HG03457 (cell line): ENCODE measurements at regions not wholly inside any gene's neighbourhood (a gene's known extent, or its start where the extent isn't known, plus 50 kb on each side); places are given as distances from the start of the nearest gene placed in this dataset.

Experiments used
- ATAC-seq: cut with Tn5 transposase; IDR thresholded peaks from one replicate; pipeline ENCODE4 v1.9.1; 2021; ENCODE audit warnings: moderate number of reproducible peaks; ENCODE audit not compliant: unreplicated experiment

DNA sequence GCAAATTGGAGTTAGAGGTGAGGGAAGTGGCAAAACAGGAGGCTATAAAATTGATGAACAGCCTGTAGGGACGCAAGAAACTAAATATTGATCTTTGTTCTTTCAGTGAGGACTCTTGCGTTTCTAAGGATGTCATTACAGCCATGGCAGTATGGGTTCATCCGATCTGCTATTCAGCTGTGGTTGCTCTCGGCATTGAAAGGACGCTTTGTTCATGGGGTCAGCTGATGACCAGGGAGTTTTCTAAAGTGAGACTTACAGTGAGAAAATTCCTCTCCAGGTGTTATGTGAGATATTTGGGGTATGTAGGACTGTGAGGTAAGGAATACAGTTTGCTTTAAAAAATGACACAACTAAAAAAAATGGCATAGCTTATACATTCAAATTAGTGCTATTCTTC lies 52.7 kb upstream of the PELI1 start:
- ATAC-seq: no peak

DNA sequence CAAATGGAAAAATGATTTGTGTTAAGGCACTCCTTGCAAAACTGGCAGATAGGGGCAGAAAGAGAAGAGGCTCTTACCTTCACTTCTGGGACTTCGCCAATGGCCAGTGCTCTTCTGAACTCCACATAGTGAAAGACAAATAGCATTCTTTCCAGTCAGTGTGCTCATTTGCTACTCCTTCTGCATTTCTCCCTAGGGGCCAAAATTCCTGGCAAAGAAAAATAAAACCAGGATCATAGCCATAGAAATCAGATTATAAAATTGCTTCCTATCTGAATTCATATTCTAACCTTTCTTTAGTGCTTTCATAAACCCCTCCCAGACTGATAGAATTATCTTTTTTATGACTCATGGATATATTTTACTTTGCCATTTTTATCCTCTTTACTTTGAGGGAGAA lies 56.9 kb upstream of the PELI1 start:
- no peak for ATAC-seq

DNA sequence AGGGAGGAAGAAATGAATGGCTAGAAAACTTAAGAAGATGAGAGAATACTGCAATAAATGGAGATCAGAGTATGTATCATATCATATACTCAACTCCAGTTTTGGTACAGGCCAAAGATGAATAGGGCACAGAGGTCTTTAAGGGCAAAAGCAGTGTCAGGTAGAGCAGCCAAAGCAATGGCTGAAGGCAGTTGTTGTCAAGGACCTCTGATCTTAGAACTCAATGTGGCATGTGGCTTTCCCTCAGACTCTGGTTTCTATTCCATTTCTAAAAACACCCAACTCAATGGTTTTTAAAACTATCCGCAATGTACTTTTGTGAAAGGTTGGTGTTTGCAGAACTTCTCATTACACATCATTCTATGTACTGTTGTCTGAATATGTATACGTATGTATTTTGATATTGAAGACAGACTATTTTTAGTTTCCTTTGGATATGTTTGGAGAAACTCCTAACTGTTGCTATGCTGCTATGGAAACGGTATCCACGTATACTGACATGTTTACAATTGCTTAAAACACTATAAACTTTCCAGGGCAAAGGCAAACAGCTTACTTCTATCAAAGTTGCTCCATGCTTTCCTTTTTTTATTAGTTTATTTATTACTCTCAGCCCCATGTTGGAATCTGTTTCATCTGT lies 58.1 kb upstream of the PELI1 start:
- no peak for ATAC-seq

DNA sequence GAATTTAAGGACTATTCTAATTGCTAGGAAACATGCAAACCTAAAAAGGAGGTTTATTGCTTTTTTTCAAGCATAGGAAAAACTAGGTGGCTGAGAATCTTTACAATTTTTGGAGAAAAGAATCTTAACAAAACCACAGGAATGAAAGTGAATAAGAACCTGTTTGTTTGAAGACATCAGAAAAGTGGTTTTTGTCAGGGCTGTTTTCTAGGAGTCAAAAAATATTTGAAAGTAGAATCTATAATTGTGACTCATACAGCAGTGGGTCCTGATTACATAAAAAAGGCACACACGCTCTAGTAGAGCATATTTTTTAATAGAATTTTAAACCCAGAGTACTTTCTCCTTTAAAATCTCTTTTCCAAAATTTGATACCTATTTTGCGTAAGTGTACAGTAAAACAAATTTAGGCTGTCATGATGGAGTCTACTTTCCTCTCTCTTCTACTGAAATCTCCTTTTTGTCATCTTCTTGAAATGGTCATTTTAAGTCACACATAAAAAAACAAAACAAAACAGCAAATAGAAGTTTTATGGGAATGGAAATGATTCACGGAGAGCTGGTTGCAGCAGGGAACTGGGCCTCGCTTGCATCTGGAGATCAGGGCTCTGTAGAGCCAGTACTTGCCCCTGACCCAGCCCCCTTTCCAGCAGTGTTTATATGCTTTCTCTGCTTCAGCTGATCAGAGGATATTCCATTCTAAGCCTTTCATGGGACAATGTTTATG lies 59.1 kb upstream of the PELI1 start:
- no peak for ATAC-seq

DNA sequence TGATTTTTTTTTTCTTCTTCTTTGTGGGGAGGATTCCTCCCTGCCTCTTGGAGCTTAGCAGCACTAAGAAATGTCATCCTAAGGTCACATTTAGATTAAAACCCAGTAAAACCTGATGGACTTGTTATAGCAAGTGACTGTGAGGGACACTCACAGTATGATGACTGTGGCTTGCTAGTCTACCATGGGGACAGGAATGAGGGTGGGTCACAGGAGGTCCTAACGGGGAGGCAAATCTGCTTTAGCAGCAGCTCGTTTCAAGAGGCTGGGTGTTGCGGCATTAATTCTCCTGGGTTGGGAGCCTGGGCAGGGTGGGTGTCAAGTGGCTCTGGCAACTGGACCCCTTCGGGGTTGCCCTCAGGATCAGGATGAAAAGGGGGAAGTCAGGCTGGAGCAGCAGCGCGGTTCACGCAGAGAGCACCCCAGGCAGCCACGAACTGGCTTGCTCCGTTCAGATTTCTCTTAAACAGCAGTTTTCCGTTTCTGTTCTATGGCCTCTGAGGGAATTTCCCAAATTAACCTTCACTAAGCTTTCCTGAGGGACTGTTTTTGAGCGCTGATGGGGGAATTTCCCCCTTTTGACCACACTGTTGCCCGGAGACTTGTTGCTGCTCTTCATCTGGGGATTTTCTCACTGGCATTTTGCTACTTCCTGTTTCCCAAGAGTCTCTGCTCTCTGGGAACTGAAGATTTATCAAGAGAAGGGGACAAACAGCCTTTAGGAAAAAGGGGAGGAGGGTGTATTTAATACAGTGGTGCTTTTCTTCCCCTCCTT lies 59.8 kb upstream of the PELI1 start:
- peak; percentile 69 for ATAC-seq

DNA sequence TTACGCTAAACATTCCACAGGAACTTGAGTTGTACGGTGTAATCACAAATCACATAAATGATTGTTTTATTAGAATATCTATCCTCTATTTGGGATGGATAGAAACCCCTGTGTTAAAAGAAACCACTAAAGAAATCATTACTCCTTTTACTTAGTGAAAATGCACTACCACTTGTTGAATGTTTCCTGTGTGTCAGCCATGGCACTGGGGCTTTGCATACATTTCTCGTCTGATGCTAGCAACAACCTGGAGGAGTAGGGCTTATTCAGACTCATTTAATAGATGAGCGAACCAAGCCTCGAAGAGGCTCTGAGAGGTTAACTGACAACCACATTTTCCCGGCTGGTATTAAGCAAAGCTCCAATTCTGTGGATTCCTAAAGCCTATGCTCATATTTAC lies 60.5 kb upstream of the PELI1 start:
- ATAC-seq: no peak

DNA sequence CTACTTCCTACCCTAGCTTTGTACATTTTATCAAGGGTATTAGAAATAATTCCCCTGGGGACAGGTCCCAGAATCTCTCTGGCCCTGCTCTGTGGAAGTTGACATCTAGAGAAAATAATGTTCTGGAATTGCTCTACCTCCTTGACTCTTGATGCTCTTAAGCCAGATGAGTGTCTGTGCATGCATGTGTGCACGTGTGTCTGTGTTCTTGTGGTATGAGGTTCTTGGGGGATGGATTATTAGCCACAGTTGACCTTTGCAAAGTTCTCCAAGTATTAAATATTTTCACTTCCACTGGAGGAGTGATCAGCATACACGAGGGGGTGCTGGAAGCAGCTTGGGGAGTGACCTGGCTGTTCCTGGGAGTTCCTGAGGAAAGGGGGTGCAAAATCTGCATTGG lies 61.2 kb upstream of the PELI1 start:
- no peak for ATAC-seq

DNA sequence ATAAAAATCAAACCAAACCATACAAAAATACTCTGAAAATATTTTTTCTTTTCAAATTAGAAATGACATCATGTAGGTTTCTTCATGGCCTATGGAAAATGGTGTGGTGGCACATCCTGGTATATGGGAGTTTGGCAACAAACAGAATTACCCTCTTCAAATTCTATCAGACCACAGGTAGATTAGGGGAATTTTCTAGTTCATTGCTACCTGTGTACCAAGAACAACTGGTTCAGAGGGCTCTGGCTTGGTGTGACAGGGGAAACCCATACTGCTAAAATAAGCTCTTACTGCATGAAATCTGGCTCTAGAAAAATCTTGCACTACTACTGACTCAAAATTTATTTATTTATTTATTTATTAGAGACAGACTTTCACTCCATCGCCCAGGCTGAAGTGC lies 63.4 kb upstream of the PELI1 start:
- ATAC-seq: no peak

DNA sequence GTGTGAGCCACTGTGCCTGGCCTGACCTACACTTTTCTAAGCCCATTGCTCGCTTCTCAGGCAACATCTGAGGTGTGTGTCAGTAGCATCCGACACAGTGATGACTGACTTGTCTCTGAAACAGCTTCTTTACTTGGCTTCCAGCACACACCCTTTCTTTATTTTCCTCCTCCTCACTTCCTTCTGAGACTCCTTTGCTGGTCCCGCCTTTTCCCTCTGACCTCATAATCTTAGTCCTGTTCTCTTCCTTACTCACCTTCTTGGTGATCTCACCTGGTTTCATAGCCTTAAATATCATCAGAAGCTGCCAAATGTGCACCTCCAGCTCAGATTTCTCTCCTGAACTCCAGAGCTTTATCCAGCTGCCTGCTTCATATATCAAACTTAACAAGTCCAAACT lies 66.6 kb upstream of the PELI1 start:
- no peak for ATAC-seq

DNA sequence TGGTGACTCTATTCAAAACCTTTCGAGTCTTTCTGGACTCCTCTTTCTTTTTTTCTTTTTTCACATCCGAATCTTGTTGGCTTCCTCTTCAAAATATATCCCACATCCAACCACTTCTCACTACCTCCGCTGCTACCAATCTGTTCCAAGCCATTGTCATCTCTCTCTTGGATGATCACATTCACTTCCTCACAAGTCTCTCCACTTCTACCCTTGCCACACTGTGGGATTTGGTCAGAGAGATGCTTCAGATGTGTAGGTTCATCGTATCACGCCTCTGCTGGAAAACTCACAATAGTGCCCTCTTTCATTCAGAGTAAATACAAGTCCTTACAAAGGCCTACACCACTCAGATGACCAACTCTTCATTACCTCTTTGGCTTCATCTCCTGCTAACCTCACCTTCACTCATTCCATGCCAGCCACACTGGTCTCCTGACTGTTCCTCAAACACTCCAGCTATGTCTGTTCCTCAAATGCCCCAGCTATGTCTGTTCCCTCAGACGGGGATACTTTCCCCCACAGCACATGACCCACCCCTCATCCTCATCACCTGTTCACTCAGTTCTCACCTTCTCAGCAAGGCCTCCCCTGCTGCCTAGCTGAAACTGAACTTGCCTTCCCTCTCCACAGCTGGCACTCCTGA lies 67.2 kb upstream of the PELI1 start:
- no peak for ATAC-seq

DNA sequence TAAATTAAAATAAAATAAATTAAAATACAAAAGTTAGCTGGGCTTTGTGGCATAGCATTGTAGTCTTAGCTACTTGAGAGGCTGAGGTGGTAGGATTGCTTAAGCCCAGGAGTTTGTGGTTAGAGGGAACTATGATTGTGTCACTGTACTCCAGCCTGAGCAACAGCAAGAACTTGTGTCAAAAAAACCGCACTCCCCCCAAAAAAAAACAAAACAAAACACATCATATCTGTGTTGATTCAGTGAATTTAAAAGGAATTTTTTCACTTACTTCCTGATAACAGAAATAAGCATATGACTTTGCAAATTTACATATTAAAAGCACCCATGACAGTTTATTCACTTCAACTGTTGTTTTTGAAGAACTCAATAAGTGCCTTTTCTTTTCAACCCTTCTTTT lies 68.1 kb upstream of the PELI1 start:
- ATAC-seq: no peak

DNA sequence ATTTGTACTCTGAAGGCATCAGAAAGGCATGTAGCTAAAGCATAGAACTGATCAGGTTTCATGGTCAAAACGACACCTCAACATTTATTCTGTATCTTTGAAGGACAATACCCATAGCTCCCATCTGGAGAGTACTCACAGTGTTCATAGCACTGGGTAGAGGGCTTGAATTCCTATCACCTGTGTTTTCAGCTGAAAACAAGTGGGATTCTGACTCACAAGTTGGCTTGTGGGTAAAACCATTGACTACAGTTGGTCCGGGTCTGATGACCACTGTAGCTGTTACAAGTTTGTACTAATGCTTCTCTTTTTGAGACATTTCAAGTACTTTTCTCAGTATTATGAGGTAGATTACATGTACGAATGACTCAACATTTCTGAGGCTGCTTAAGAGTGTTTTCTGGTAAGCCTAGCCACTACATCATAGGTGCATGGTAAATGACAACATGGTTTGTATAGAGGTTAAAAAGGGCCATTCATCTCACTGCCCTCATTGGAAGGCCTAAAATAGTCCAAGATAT lies 68.6 kb upstream of the PELI1 start:
- no peak for ATAC-seq

DNA sequence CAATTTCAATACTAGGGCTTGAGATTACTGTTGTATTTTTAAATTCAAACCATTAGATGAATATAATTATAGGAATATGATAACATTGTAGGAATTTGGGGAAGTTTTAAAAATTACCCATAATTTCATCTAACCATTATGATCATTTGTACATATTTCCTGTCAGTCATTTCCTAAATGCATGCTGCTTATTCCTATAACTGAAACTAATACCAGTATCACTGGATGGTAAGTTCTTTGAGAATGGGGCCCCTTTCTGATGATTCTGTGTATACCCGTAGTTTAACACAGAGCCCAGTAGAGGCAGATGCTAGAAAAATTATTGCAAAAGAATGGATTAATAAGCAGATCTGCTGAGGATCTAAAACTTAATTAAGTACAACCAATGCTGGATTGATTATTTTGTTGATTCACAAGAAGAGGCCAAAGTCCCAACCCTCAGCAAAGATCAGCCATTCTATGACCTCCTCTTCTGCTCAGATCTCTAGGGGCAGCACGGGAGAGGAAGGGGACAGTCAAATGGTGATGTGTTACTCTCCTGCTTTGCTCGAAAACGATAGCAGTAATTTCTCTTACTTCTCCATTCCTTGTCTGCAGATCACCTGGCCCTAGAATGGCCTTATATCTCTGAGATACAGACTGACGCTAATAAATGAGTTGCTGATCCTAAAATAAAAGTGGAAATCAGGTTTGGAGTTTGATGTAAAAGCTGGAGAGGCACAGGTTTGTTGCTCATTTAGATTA lies 69.5 kb upstream of the PELI1 start:
- peak; percentile 34 for ATAC-seq

DNA sequence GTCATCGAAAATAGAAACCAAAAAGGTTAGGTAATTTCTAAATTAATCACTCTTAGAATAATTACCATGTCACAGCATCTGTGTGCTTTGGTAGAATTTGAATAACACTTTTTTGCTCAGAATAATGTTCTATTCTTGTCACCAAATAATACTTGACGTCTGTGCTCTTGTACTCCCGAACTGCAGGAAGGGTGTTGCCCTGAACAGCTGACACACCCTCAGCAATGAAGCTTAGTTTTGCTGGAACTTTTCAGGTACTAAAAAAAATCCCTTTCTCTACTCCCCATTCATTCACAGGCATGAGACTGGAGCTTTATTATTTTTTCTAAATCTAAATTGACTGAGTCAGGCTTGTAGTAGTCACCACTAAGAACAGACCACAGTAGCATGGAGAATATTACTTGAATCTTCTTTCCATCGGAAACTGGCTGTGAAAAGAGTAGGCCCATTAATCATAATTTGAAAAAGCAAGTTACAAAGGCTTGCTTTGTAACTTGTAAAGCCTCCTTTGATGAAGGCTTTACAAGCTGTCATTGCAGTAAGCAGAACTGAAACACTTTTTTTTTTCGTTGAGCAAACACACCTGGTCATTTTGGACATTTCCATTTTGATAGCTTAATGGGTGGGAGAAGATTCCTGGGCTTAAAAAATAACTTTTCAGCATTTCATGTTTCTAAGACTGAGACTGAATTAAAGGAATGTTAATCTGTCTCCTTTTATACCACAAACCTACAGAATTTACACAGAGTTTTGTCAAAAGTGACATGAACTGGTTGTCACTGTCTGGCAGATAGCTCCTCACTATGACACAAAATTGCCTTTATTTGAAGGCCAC lies 70.3 kb upstream of the PELI1 start:
- ATAC-seq: peak; percentile 39

DNA sequence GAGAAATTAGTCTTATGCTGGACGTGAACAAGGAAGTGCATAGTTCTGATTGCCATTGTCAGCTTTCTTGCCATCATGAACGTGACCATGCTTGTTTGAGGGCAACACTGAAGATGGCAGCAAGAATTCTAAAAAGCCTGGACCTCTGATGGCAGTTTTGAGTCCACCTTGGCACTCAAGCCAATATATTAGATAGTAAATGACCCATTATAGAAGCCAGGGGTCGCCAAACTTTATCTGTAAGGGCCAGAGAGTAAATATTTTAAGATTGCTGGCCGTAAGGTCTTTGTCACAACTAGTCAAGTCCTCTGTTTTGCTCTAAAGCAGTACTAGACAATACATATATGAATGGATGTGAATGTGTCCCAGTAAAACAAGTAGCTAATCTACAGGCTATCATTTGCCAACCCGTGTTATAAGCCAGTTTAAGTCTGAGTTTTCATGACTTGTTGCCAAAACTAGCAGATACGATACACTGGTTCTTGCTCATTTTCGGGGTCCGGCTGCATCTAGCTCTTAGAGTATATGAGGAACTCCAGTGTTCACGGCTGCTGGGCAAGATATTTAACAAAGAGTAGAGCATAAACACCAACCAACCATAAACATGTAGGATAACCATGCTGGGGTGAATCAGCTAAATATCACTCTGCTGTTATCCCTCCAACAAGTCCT lies 73.1 kb upstream of the PELI1 start:
- ATAC-seq: no peak

DNA sequence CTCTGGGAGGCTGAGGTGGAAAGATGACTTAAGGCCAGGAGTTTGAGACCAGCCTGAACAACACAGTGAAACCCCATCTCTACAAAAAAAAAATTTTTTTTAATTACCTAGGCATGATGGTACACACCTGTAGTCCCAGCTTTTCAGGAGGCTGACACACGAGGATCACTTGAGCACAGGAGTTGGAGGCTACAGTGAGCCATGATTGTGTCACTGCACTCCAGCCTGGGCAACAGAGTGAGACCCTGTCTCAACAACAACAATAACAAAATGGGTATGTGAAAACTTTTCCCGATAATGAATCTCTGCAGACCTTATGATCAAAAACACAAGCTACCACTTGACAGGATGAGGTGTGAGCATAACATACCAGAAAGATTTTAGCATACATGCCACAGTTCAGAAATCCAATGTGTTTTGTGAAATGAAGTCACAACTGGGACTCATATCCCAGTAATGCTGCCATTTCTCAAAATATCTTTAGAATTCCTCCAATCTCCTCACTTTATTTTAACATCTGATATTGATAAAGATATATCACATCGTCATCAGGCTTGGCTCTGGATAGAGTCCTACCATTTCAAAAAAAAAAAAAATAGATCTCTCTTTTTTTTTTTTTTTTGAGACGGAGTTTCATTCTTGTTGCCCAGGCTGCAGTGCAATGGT lies 74.0 kb upstream of the PELI1 start:
- no peak for ATAC-seq

DNA sequence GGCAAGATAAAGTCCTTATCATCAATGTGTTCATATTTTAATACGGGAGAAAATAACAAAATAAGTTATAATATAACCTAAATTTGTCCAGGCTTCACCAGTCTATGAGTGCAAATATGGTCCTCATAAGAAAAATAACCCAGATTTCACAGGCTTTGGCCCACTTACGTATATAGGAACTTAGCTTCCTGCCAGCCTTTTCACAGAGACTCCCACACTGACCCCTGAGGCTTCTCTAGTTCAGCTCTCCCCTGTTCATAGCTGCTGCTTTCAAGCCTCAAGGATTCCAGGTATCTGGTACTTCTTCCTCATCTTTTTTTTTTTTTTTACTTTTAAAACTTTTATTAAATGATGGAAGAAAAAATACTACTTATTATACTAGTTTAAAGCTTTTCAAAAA lies 74.9 kb upstream of the PELI1 start:
- no peak for ATAC-seq

DNA sequence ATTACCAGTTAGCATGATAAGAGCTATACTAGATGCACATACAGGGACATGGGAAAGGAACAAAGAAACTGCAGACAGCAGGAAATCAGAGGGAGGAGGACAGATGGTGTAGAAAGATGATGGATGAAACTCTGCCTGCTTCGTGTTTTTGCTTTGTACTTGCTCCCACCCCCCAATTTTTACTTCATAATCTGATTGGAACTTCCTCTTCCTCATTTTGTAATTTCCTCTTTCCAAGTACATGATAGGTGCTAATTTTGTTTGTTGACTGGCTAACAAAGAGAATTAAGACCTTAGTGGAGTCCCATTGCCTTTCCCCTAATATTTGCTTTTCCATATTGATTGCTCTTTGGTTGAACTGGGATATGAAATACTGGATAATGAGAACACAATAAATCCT lies 76.0 kb upstream of the PELI1 start:
- ATAC-seq: no peak
